Esophagus muscularis mucosa (tissue), 4 donors: ENCODE measurements at regions not wholly inside any gene's neighbourhood (a gene's known extent, or its start where the extent isn't known, plus 50 kb on each side); places are given as distances from the start of the nearest gene placed in this dataset.

Source experiments
- DNase-seq: peaks from one replicate; pipeline ENCODE4 v3.0.0-alpha.2; 2017; ENCODE audit errors: extremely low spot score
- H3K27ac ChIP-seq, 4 donors: fragments of 200-600 bp; sonication (generic); replicated peaks in 1 of 4; 1 replicate in 3 of 4; 2 replicates in 1 of 4; pipeline ENCODE4 v1.5.1; 2016 to 2019; ENCODE audit warnings: mild to moderate bottlenecking in 1 of 4
- H3K27me3 ChIP-seq, 4 donors: fragments of 200-600 bp; sonication (generic); one replicate each; pipeline versions ENCODE4 v1.5.1 to v1.6.0; 2016 to 2019
- H3K36me3 ChIP-seq, 4 donors: fragments of 200-600 bp; sonication (generic); one replicate each; pipeline ENCODE4 v1.5.1; 2016 to 2019
- H3K4me1 ChIP-seq, 4 donors: fragments of 200-600 bp; sonication (generic); one replicate each; pipeline ENCODE4 v1.5.1; 2016 to 2019
- H3K4me3 ChIP-seq, 4 donors: fragments of 200-600 bp; sonication (generic); 1 replicate in 2 of 4; 2 replicates in 2 of 4; pipeline ENCODE4 v1.5.1; 2016 to 2019; ENCODE audit warnings: mild to moderate bottlenecking in 4 of 4, moderate library complexity in 1 of 4
- H3K9me3 ChIP-seq, 4 donors: fragments of 200-600 bp; sonication (generic); 1 replicate in 3 of 4; 2 replicates in 1 of 4; pipeline ENCODE4 v1.5.1; 2016 to 2019
- EP300 ChIP-seq: sonication (generic); formaldehyde crosslinking; IDR thresholded peaks from one replicate; pipeline ENCODE4 v1.6.1; 2017; ENCODE audit warnings: antibody characterized with exemption
- POLR2A ChIP-seq: fragments of 450-650 bp; IDR thresholded peaks from one replicate; pipeline ENCODE4 v1.6.1; 2017; ENCODE audit warnings: antibody characterized with exemption, moderate library complexity, mild to moderate bottlenecking, low read depth
- POLR2AphosphoS5 ChIP-seq, 2 donors: sonication (generic); formaldehyde crosslinking; IDR thresholded peaks; one replicate each; pipeline ENCODE4 v1.6.1; 2017; ENCODE audit warnings: antibody characterized with exemption in 2 of 2
- WGBS: methylation state at CpG from one replicate; pipeline ENCODE4 v1.1.5; 2018; 5-methylcytosine and 5-hydroxymethylcytosine counted together
- intact Hi-C: fragments of 100-400 bp; cut with DNase I; formaldehyde crosslinking; loops from one replicate; pipeline ENCODE4 v1.15.1; 2023
- TF ChIP-seq, protein P1 (sequence below), 3 experiments: fragments of 200-600 bp in 2 of 3; fragments of 450-650 bp in 1 of 3; sonication (generic) in 2 of 3; IDR thresholded peaks; one replicate each; pipeline ENCODE4 v1.5.1; 2017 to 2019; ENCODE audit warnings: antibody characterized with exemption in 3 of 3, mild to moderate bottlenecking in 2 of 3, moderate library complexity in 1 of 3

- peaks cover 16 to 32% (median 26%) of the 10 kb centered on the region in 4 donors for H3K4me1 ChIP-seq
- 13% methylated on average over 1 of the region's 1 CpG for WGBS
- no peak overlapping the region for H3K4me3 ChIP-seq
- no peaks in the 10 kb centered on the region for H3K27me3 ChIP-seq
- no peaks in the 10 kb centered on the region for H3K9me3 ChIP-seq
- H3K36me3 ChIP-seq: no peaks in the 10 kb centered on the region
- intact Hi-C loops: no loop called here
- TF ChIP-seq POLR2AphosphoS5 (IDR thresholded peaks at IDR 0.05) (no peak), EP300 (no peak), POLR2A (no peak)
- TF ChIP-seq, protein P1, sequence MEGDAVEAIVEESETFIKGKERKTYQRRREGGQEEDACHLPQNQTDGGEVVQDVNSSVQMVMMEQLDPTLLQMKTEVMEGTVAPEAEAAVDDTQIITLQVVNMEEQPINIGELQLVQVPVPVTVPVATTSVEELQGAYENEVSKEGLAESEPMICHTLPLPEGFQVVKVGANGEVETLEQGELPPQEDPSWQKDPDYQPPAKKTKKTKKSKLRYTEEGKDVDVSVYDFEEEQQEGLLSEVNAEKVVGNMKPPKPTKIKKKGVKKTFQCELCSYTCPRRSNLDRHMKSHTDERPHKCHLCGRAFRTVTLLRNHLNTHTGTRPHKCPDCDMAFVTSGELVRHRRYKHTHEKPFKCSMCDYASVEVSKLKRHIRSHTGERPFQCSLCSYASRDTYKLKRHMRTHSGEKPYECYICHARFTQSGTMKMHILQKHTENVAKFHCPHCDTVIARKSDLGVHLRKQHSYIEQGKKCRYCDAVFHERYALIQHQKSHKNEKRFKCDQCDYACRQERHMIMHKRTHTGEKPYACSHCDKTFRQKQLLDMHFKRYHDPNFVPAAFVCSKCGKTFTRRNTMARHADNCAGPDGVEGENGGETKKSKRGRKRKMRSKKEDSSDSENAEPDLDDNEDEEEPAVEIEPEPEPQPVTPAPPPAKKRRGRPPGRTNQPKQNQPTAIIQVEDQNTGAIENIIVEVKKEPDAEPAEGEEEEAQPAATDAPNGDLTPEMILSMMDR (IDR thresholded peaks at IDR 0.05): no peak
- H3K27ac ChIP-seq: no peak overlapping the region
- DNase-seq: no peak
Observed at GRCh38 chr11:92707665-92708064, 261.8 kb upstream of the MTNR1B start.

DNA sequence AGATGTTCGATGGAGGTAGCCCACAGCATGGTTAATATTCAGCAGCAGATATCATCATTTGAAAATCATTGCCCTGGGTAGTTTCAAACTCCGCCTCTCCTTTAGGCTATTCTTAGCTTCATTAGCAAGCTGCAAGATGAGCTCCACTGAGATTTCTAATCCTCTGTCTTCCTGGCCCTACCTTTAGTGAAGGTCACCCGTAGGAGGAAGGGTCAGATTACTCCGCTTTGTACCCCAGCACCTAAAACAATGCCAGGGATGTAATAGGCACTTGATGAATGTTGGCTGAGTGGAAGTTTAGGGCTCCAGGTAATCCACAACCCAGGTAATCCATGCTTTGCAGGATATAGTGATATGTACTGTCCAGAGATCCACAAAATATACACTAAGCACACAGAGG lies 260.1 kb upstream of the MTNR1B start:
- intact Hi-C loops: no loop called here

GRCh38 chr11:92711926-92712325 lies 257.5 kb upstream of the MTNR1B start:
- WGBS: 64% methylated on average over 4 of the region's 4 CpGs
- intact Hi-C loops: no loop called here
- TF ChIP-seq POLR2AphosphoS5 (IDR thresholded peaks at IDR 0.05) (no peak), EP300 (no peak), POLR2A (no peak)
- TF ChIP-seq, protein P1 (IDR thresholded peaks at IDR 0.05): no peak
- no peaks in the 10 kb centered on the region for H3K9me3 ChIP-seq
- DNase-seq: no peak
- peaks cover 8 to 44% (median 30%) of the 10 kb centered on the region in 4 donors for H3K4me1 ChIP-seq
- H3K36me3 ChIP-seq: no peaks in the 10 kb centered on the region
- no peak overlapping the region for H3K4me3 ChIP-seq
- H3K27ac ChIP-seq: no peak overlapping the region
- H3K27me3 ChIP-seq: no peaks in the 10 kb centered on the region

More for the DNA sequence above, 260.1 kb upstream of the MTNR1B start:
- TF ChIP-seq EP300 (no peak), POLR2AphosphoS5 (IDR thresholded peaks at IDR 0.05) (no peak), POLR2A (no peak)
- TF ChIP-seq, protein P1 (IDR thresholded peaks at IDR 0.05): no peak
- Histone ChIP-seq H3K9me3 (no peaks in the 10 kb centered on the region), H3K4me1 (peaks cover 16 to 47% (median 31%) of the 10 kb centered on the region in 4 donors), H3K27me3 (no peaks in the 10 kb centered on the region), H3K4me3 (no peak overlapping the region), H3K36me3 (no peaks in the 10 kb centered on the region), H3K27ac (no peak overlapping the region)
- DNase-seq: no peak
- 93% methylated on average over 4 of the region's 4 CpGs for WGBS

GRCh38 chr11:92714111-92714510 lies 255.3 kb upstream of the MTNR1B start:
- Histone ChIP-seq H3K4me1 (peaks cover 0 to 31% (median 17%) of the 10 kb centered on the region in 4 donors), H3K27me3 (no peaks in the 10 kb centered on the region), H3K36me3 (no peaks in the 10 kb centered on the region), H3K9me3 (no peaks in the 10 kb centered on the region), H3K4me3 (no peak overlapping the region), H3K27ac (no peak overlapping the region)
- TF ChIP-seq, protein P1 (IDR thresholded peaks at IDR 0.05): no peak
- no peak for TF ChIP-seq POLR2A
- TF ChIP-seq EP300: no peak
- TF ChIP-seq POLR2AphosphoS5 (IDR thresholded peaks at IDR 0.05): no peak
- 46% methylated on average over 1 of the region's 1 CpG for WGBS
- DNase-seq: no peak
- intact Hi-C loops: no loop called here

DNA sequence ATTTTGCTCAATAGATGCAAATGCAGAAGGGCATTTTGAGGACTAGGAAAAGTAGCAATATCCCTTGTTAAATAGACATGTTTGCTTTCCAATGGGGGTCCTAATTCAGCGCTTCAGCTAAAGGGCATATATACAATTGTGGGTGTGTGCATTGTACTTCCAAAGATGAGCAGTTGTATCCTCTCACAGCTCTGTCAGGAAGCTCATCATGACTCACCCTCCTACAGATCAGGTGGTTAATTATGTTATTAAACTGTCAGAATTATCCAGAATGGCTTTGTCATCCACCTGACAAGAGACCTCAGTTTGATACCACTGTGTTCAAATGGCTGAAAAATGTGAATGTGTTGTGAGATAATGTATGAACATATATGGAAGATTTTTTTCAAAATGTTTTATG lies 252.2 kb upstream of the MTNR1B start:
- H3K4me3 ChIP-seq: no peak overlapping the region
- H3K4me1 ChIP-seq: peaks cover 0 to 20% (median 9%) of the 10 kb centered on the region in 4 donors
- no peaks in the 10 kb centered on the region for H3K9me3 ChIP-seq
- H3K27ac ChIP-seq: no peak overlapping the region
- H3K27me3 ChIP-seq: no peaks in the 10 kb centered on the region
- H3K36me3 ChIP-seq: no peaks in the 10 kb centered on the region
- WGBS: 95% methylated on average over 1 of the region's 1 CpG
- no peak for TF ChIP-seq EP300
- no peak for TF ChIP-seq POLR2AphosphoS5 (IDR thresholded peaks at IDR 0.05)
- TF ChIP-seq, protein P1 (IDR thresholded peaks at IDR 0.05): no peak
- no peak for TF ChIP-seq POLR2A
- intact Hi-C loops: no loop called here
- no peak for DNase-seq
